H1 (cell line): ENCODE measurements at regions not wholly inside any gene's neighbourhood (a gene's known extent, or its start where the extent isn't known, plus 50 kb on each side); places are given as distances from the start of the nearest gene placed in this dataset.

Experiments used
- CEBPB ChIP-seq: IDR thresholded peaks from 2 replicates; pipeline ENCODE4 v1.6.1; 2012; ENCODE audit warnings: low read depth, low read length
- CTCF ChIP-seq, 3 experiments: IDR thresholded peaks; 1 replicate in 2 of 3; 2 replicates in 1 of 3; pipeline versions ENCODE4 v1.5.1 to v1.6.1; 2011; ENCODE audit warnings: low read length in 3 of 3, mild to moderate bottlenecking in 3 of 3, inconsistent platforms in 2 of 3, low read depth in 1 of 3, moderate library complexity in 1 of 3; ENCODE audit not compliant: insufficient read depth in 1 of 3; ENCODE audit errors: control extremely low read depth in 1 of 3
- EZH2 ChIP-seq: fragments of 200-600 bp; sonication (generic); IDR thresholded peaks from 2 replicates; pipeline ENCODE4 v1.7.1; 2012; ENCODE audit warnings: low read depth, mild to moderate bottlenecking, moderate library complexity, low read length, inconsistent platforms; ENCODE audit not compliant: severe bottlenecking
- GABPA ChIP-seq: IDR thresholded peaks from 2 replicates; pipeline ENCODE4 v1.6.1; 2011; ENCODE audit warnings: mild to moderate bottlenecking, low read length, moderate library complexity, borderline replicate concordance; ENCODE audit not compliant: insufficient read depth
- JUND ChIP-seq: IDR thresholded peaks from 2 replicates; pipeline ENCODE4 v1.6.1; 2011; ENCODE audit warnings: mild to moderate bottlenecking, improper control_type of control experiment, low read length
- POLR2AphosphoS5 ChIP-seq: IDR thresholded peaks from 2 replicates; pipeline ENCODE4 v1.6.1; 2011; ENCODE audit warnings: low read depth, low read length
- RFX5 ChIP-seq: IDR thresholded peaks from 2 replicates; pipeline ENCODE4 v1.6.1; 2011; ENCODE audit warnings: low read depth, low read length, improper control_type of control experiment, borderline replicate concordance
- TAF1 ChIP-seq: IDR thresholded peaks from 2 replicates; pipeline ENCODE4 v1.6.1; 2011; ENCODE audit warnings: mild to moderate bottlenecking, low read depth, low read length
- TCF12 ChIP-seq: IDR thresholded peaks from 2 replicates; pipeline ENCODE4 v1.6.1; 2011; ENCODE audit warnings: low read depth, mild to moderate bottlenecking, low read length
- TF ChIP-seq, protein P1 (sequence below): IDR thresholded peaks from 2 replicates; pipeline ENCODE4 v1.6.1; 2011; ENCODE audit warnings: low read length, improper control_type of control experiment

GRCh38 chr10:8130973-8131911 lies 76.8 kb downstream of the GATA3 start:
- TF ChIP-seq RFX5, result no peak
- no peak for TF ChIP-seq TAF1
- TF ChIP-seq CEBPB, result no peak
- TF ChIP-seq POLR2AphosphoS5, result no peak
- TF ChIP-seq, protein P1, sequence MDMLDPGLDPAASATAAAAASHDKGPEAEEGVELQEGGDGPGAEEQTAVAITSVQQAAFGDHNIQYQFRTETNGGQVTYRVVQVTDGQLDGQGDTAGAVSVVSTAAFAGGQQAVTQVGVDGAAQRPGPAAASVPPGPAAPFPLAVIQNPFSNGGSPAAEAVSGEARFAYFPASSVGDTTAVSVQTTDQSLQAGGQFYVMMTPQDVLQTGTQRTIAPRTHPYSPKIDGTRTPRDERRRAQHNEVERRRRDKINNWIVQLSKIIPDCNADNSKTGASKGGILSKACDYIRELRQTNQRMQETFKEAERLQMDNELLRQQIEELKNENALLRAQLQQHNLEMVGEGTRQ, result no peak
- no peak for TF ChIP-seq GABPA
- TF ChIP-seq JUND, result no peak
- TF ChIP-seq TCF12, result no peak
- no peak for TF ChIP-seq CTCF (IDR thresholded peaks at IDR 0.05; ENCODE audit: control extremely low read depth in 1 of 3, insufficient read depth in 1 of 3, low read depth in 1 of 3, low read length in 3 of 3)
- no peak for TF ChIP-seq EZH2
